Ovary (tissue), 7 donors: ENCODE measurements at regions not wholly inside any gene's neighbourhood (a gene's known extent, or its start where the extent isn't known, plus 50 kb on each side); places are given as distances from the start of the nearest gene placed in this dataset.

ENCODE experiments used
- DNase-seq, 5 donors: peaks; one replicate each; pipeline ENCODE4 v3.0.0-alpha.2; 2019 to 2020
- H3K27ac ChIP-seq, 2 donors: fragments of 200-600 bp; one replicate each; pipeline versions ENCODE4 v1.5.1 to v1.8.0; 2019 to 2022
- H3K27me3 ChIP-seq: fragments of 200-600 bp; one replicate; pipeline ENCODE4 v1.8.0; 2022
- H3K36me3 ChIP-seq: fragments of 200-600 bp; sonication (generic); one replicate; pipeline ENCODE4 v1.5.1; 2019
- H3K4me1 ChIP-seq: one replicate; pipeline ENCODE4 v1.8.1; 2013; ENCODE audit warnings: mild to moderate bottlenecking, moderate library complexity; ENCODE audit not compliant: insufficient read depth
- H3K4me3 ChIP-seq: fragments of 200-600 bp; sonication (generic); one replicate; pipeline ENCODE4 v1.5.1; 2017
- H3K9me3 ChIP-seq, 2 donors: fragments of 200-600 bp in 1 of 2; sonication (generic) in 1 of 2; one replicate each; pipeline versions ENCODE4 v1.5.1 to v1.8.1; 2013 to 2019; ENCODE audit warnings: mild to moderate bottlenecking in 1 of 2, moderate library complexity in 1 of 2
- EP300 ChIP-seq: sonication (generic); formaldehyde crosslinking; IDR thresholded peaks from one replicate; pipeline ENCODE4 v1.6.1; 2017; ENCODE audit warnings: antibody characterized with exemption
- POLR2A ChIP-seq: fragments of 450-650 bp; IDR thresholded peaks from one replicate; pipeline ENCODE4 v1.6.1; 2017; ENCODE audit warnings: antibody characterized with exemption, mild to moderate bottlenecking, moderate library complexity
- WGBS, 3 donors: extraction: QIAGEN DNeasy Blood & Tissue Kit in 1 of 3; methylation state at CpG; one replicate each; pipeline versions ENCODE4 v1.1.5 to v1.1.7; 2013 to 2017; 5-methylcytosine and 5-hydroxymethylcytosine counted together
- intact Hi-C, 4 donors: fragments of 100-400 bp; cut with DNase I; formaldehyde crosslinking; loops; one replicate each; pipeline versions ENCODE4 v1.11.0 to v1.15.1; 2022 to 2023
- TF ChIP-seq, protein P1 (sequence below), 3 donors: fragments of 450-650 bp in 2 of 3; fragments of 200-600 bp in 1 of 3; IDR thresholded peaks; one replicate each; pipeline versions ENCODE4 v1.5.1 to v1.8.0; 2016 to 2022; ENCODE audit warnings: antibody characterized with exemption in 3 of 3, mild to moderate bottlenecking in 1 of 3
- donor health status: DM: no; HTN: no; CAD: no; lungs with moderate emphysema.
- donor health status: DM: no; HTN: no; CAD: no.
- donor health status: Bipolar disorder and iron deficiency.
- donor health status: DM: no; HTN: no; CAD: no.
- donor health status: DM: yes; HTN: yes; CAD: no.

- no peak overlapping the region for H3K4me3 ChIP-seq
- TF ChIP-seq, protein P1, sequence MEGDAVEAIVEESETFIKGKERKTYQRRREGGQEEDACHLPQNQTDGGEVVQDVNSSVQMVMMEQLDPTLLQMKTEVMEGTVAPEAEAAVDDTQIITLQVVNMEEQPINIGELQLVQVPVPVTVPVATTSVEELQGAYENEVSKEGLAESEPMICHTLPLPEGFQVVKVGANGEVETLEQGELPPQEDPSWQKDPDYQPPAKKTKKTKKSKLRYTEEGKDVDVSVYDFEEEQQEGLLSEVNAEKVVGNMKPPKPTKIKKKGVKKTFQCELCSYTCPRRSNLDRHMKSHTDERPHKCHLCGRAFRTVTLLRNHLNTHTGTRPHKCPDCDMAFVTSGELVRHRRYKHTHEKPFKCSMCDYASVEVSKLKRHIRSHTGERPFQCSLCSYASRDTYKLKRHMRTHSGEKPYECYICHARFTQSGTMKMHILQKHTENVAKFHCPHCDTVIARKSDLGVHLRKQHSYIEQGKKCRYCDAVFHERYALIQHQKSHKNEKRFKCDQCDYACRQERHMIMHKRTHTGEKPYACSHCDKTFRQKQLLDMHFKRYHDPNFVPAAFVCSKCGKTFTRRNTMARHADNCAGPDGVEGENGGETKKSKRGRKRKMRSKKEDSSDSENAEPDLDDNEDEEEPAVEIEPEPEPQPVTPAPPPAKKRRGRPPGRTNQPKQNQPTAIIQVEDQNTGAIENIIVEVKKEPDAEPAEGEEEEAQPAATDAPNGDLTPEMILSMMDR (IDR thresholded peaks at IDR 0.05), result no peak
- TF ChIP-seq EP300 (no peak), POLR2A (no peak)
- H3K27ac ChIP-seq, result no peak overlapping the region
- no peaks in the 10 kb centered on the region for H3K9me3 ChIP-seq
- H3K4me1 ChIP-seq, result peaks cover 3% of the 10 kb centered on the region
- intact Hi-C loops, result no loop called here
- WGBS, 3 donors, result 44 to 59% (median 47%) methylated on average over 1 of the region's 1 CpG
- no peaks in the 10 kb centered on the region for H3K36me3 ChIP-seq
- no peaks in the 10 kb centered on the region for H3K27me3 ChIP-seq
- DNase-seq, result no peak
Measured at GRCh38 chr5:38714703-38715355, 131.0 kb upstream of the OSMR start.

DNA sequence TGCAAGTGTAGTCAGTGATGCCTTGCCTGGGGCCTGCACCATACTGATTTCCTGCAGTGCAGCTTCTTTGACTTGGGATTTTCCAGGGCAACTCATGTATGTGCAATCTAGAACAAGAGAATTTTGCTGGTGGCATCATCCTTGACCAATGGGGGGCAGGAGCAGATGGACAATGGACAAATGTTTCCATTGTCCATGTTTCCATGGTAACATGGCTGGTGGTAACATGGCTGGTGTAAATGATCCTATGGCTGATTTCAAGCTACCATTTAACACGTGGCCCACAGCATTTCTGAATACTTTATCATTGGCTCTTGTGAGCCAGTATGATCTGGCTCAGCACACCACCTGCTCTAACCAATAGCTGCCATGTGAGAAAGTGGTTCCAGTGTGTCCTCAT is 130.1 kb upstream of the OSMR start:
- DNase-seq, result no peak
- intact Hi-C loops, result no loop called here
- WGBS, 3 donors, result 96 to 100% (median 98%) methylated on average over 1 of the region's 1 CpG
- H3K36me3 ChIP-seq, result no peaks in the 10 kb centered on the region
- no peaks in the 10 kb centered on the region for H3K9me3 ChIP-seq
- peaks cover 3% of the 10 kb centered on the region for H3K4me1 ChIP-seq
- H3K4me3 ChIP-seq, result no peak overlapping the region
- H3K27ac ChIP-seq, result no peak overlapping the region
- no peaks in the 10 kb centered on the region for H3K27me3 ChIP-seq
- TF ChIP-seq POLR2A, result no peak
- TF ChIP-seq, protein P1 (IDR thresholded peaks at IDR 0.05), result no peak
- TF ChIP-seq EP300, result no peak

DNA sequence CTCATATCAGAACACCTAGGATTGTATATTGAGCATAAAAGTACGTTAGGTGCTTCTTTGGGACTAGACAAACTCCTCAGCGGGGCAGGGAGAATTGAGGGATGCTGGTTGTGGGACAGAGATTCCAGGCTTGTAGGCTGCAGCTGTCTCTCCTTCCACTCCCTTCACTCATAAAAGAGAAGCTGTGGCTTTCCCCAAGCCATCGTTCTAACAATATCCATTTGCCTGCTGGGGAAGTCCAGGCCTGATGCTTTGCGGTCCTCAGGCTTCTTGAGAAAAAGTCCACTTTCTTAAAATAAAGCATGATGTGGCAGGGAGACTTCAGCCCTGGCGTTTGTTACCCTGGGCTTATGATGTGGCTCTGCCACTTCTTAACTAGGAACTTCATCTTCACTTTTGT is 129.3 kb upstream of the OSMR start:
- TF ChIP-seq EP300, result no peak
- TF ChIP-seq, protein P1 (IDR thresholded peaks at IDR 0.05), result no peak
- 65 to 71% (median 66%) methylated on average over 5 of the region's 5 CpGs for WGBS, 3 donors
- intact Hi-C loops, result no loop called here
- no peaks in the 10 kb centered on the region for H3K36me3 ChIP-seq
- peaks cover 3% of the 10 kb centered on the region for H3K4me1 ChIP-seq
- H3K4me3 ChIP-seq, result no peak overlapping the region
- no peak overlapping the region for H3K27ac ChIP-seq
- no peak for DNase-seq
- H3K27me3 ChIP-seq, result no peaks in the 10 kb centered on the region
- no peaks in the 10 kb centered on the region for H3K9me3 ChIP-seq

DNA sequence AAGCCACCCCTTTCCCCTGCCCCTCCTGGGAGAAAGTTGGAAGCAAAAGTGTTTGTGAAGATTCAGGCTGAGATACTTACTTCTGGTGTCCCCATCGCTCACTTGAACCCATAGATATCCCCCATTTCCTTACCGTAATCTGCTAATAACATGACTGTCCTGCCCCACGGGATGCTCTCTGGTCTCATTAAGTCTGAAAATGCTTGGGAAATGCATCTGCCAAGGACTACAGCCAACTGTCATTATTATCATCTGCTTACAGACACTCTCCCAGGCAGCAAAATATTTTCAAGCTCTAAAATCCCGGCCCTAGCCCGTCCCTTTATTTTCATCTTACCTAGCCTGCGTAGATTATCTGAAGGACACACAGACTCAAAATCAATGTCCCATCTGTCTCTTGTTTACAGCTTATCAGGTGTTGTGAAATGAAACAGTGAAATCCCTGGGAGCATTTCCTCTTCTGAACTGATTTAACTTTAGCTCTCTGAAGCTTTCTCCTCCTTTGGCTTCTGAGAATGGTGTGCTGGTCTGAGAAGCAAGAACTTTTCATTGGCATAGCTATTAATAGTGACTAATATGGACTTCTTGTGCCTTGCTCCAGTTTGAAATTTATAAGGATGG is 126.9 kb upstream of the OSMR start:
- intact Hi-C loops, result no loop called here
- H3K27me3 ChIP-seq, result no peaks in the 10 kb centered on the region
- no peaks in the 10 kb centered on the region for H3K36me3 ChIP-seq
- TF ChIP-seq POLR2A, result no peak
- TF ChIP-seq, protein P1 (IDR thresholded peaks at IDR 0.05), result no peak
- TF ChIP-seq EP300, result no peak
- 10 to 16% (median 11%) methylated on average over 6 of the region's 6 CpGs for WGBS, 3 donors
- no peaks in the 10 kb centered on the region for H3K9me3 ChIP-seq
- peaks cover 7% of the 10 kb centered on the region for H3K4me1 ChIP-seq
- H3K4me3 ChIP-seq, result no peak overlapping the region
- H3K27ac ChIP-seq, result peak overlapping the region in 1 of 2 donors; percentile 19
- peak in 1 of 5 donors; percentile 29 for DNase-seq
